GM19023 (cell line): ENCODE measurements at regions not wholly inside any gene's neighbourhood (a gene's known extent, or its start where the extent isn't known, plus 50 kb on each side); places are given as distances from the start of the nearest gene placed in this dataset.
"Not testable (repeated sequence)": the region's sequence is repeated elsewhere in the genome, so short reads cannot be mapped to it uniquely, and the experiment has no call there.

Experiments
- ATAC-seq: cut with Tn5 transposase; IDR thresholded peaks from one replicate; pipeline ENCODE4 v1.9.1; 2021; ENCODE audit warnings: mild to moderate bottlenecking, moderate library complexity; ENCODE audit not compliant: unreplicated experiment

DNA sequence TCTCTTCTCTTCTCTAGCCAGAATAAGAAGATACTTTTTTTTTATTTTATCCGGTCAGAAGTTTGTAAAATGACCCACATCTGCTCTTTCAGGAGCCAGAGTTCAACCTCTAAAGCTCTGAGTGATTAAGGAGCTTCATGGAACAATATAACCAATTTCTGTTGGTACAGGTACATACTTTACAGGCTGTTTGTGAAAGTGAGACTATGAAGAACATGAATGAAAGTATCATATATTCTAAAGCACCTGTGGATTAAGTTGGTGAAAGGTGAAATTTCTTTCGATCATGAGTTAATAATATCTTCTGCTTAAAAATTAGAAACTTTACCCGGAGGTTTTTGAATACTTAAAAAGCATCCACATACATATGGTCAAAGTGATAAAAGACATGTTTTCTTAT lies 65.2 kb downstream of the DMRT2 start:
- no peak for ATAC-seq

- no peak for ATAC-seq
These were observed 67.3 kb downstream of the DMRT2 start for GRCh38 chr9:1117439-1117838.

- no peak for ATAC-seq
These were observed 70.5 kb downstream of the DMRT2 start for GRCh38 chr9:1120500-1121165.

GRCh38 chr9:1125741-1126140 lies 75.6 kb downstream of the DMRT2 start:
- ATAC-seq: no peak

- no peak for ATAC-seq
These were observed 77.9 kb downstream of the DMRT2 start for GRCh38 chr9:1128046-1128445.

GRCh38 chr9:1129382-1129781 lies 79.2 kb downstream of the DMRT2 start:
- no peak for ATAC-seq

DNA sequence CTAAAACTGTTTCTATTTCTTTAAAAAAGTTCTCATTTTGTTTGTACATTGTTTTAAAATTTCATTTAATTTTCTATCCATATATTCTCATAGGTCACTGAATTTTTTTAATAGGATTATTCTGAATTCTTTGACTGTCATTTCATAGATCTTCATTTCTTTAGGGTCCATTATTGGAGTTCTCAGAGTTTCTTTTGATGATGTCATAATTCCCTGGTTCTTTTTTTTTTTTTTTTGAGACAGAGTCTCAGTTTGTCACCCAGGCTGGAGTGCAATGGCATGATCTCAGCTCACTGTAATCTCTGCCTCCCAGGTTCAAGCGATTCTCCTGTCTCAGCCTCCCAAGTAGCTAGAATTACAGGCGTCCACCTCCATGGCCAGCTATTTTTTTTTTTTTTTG lies 89.9 kb downstream of the DMRT2 start:
- no peak for ATAC-seq

GRCh38 chr9:1151691-1152090 lies 101.5 kb downstream of the DMRT2 start:
- no peak for ATAC-seq

DNA sequence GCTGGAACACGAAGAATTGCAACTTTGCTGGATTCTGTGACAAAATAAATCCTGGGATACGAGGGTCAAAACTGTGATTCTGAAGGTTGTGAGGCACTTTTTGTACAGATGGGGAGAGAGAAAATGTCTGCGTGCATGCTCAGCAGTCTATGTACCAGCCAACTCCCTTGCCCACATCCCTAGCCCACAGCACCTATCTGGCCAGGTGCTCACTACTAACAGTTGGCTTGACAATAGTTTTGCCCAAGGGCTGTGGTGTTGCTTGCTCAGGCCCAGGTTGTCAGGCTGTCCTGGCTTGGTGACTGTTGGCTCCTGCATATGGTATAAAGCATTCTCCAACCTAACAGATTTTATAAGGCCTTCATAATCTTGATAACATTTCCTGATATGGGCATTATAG lies 102.0 kb downstream of the DMRT2 start:
- no peak for ATAC-seq

GRCh38 chr9:1154739-1155138 lies 104.6 kb downstream of the DMRT2 start:
- ATAC-seq: no peak

DNA sequence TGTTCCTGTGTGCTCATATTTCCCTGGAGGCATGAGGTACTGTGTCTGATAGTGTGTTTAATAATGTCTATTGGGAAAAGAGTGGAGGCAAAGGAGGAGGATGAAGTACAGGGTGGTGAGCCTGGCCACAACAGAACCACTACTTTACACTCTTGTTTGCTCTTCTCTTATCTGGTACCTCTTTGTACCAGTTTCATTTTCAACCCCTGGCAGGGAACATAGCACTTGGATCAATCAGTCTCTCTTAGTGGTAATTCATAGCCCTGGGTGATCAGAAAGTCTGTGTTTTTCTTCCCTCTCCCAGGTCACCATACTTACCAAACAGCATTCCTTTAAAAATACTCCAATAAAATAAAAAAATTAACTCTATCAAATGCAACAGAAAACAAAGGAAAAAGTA lies 105.4 kb downstream of the DMRT2 start:
- ATAC-seq: no peak

- no peak for ATAC-seq
These were observed 106.8 kb downstream of the DMRT2 start for GRCh38 chr9:1156794-1157550.

GRCh38 chr9:1157836-1158235 lies 107.7 kb downstream of the DMRT2 start:
- ATAC-seq: no peak

DNA sequence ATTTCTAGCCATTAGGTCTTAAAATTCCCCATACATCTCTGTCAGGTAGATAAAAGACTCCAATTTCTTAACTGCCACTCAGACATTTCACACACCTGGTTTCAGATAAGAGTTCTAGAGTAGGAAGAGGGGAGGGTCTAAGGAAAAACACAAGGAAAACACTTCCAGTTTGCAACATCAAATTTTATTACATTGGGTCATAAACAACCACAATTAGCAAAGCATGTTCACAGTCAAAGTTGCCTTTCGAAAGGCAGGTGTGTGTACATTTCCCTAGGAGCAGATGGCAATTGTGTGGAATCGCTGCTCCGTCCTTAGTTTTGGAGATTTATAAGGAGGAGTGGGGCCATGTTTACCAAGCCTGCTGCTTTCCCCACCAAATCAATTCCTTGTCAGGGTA lies 120.8 kb downstream of the DMRT2 start:
- no peak for ATAC-seq

GRCh38 chr9:1171546-1171945 lies 121.4 kb downstream of the DMRT2 start:
- ATAC-seq: no peak

DNA sequence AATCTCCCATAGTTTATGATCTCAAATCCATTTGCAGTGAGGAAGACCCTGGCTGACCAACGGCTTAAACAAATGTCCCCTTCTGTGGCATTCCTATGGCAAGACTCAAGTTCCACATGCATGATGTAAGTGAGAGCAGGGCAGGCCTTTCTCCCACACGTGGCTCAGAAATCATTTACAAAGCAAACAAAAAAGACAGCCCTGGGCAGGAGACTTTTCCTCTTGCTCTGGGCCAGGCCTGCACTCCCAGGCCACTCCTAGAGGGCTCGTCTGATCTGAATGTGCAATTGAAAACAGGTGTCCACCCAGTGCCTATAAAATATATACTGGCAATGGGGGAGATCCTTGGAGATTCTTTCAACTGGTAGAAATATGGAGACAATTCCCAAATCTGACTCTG lies 123.1 kb downstream of the DMRT2 start:
- no peak for ATAC-seq

DNA sequence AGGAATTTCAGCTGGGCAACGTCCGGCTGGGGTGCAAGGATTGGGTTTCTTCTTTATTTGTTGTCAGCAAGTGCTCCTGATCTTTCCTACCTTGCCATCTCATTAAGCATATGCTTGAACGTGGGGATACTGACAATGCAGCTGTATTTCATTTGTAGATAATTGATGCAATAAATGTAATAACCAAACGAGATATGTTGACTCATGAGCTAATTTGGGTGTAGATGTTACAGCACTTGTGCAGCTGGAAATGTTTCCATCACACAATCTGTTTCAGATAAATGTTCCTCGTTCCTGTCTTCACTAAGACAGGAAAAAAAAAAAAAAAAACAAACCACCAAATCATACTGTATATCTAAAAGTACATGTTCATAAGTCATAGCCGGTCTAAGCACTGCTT lies 123.8 kb downstream of the DMRT2 start:
- ATAC-seq: no peak

GRCh38 chr9:1179366-1179765 lies 129.2 kb downstream of the DMRT2 start:
- no peak for ATAC-seq

DNA sequence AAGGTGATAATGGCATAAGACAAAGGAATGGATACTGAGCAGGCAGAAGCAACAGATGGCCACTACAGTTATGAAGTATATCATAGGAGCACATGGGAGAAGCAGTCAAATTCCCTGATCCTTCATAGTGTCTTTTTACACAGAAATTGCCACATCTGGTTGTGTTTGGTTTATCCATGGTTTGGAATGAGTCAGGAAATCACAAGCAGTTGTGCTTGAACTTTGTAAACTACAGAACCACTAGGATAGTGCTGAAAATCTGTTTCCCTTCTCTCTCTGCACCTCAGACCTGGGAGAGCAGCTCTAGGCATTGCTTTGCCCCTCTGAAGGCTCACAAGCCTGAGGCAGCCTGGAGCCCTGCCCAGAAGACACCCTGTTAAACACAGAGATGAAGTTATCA lies 134.0 kb downstream of the DMRT2 start:
- ATAC-seq: no peak

DNA sequence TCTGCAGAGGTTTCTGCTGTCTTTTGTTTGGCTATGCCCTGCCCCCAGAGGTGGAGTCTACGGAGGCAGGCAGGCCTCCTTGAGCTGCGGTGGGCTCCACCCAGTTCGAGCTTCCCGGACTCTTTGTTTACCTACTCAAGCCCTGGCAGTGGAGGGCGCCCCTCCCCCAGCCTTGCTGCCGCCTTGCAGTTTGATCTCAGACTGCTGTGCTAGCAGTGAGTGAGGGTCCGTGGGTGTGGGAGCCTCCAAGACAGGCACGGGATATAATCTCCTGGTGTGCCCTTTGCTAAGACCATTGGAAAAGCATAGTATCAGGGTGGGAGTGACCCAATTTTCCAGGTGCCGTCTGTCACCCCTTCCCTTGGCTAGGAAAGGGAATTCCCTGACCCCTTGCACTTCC lies 137.0 kb downstream of the DMRT2 start:
- not testable (repeated sequence) for ATAC-seq

DNA sequence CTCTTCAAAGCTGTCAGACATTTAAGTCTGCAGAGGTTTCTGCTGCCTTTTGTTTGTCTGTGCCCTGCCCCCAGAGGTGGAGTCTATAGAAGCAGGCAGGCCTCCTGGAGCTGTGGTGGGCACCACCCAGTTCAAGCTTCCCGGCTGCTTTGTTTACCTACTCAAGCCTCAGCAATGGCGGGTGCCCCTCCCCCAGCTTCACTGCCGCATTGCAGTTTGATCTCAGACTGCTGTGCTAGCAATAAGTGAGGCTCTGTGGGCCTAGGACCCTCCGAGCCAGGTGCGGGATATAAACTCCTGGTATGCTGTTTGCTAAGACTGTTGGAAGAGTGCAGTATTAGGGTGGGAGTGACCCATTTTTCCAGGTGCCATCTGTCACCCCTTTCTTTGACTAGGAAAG lies 145.5 kb downstream of the DMRT2 start:
- not testable (repeated sequence) for ATAC-seq

- no peak for ATAC-seq
These were observed 147.9 kb downstream of the DMRT2 start for GRCh38 chr9:1198085-1198484.

DNA sequence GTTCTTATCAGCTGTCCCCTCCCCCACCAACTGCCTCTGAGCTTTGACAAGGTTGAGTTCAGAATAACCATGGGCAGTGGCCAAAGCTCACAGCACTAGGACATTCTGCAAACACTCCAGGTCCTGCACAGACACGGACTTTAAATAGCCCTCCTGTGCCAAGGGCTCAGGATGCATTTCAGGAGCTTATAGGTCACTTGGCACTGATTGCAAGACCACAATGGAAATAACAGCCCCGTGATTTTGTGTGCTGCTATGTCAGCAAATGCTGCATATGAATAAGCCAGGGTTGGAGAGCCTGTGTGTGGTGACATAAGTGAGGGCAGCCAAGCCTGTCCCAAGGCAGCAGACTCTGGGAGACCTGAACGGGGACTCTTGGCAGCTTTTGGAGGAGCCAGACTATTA lies 150.7 kb downstream of the DMRT2 start:
- ATAC-seq: no peak
